ENCODE measurements at regions not wholly inside any gene's neighbourhood (a gene's known extent, or its start where the extent isn't known, plus 50 kb on each side); places are given as distances from the start of the nearest gene placed in this dataset.

DNA sequence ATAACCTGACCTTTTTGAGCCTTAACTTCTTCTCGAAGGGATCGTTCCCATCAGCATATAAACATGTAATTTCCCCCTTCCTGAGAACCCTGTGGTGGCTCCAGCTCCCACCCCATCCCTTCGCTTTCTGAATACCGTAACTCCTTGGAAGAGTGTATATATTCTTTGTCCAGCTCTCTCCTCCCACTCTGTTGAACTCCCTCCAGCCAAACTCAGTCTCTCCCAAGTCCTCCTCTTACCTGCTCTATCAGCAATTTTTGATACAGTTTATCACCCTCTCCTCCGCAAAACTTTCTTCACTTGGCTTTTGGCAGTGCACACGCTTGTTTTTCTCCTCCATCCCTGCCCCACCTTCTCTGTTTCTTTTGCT, 109.9 kb upstream of the SLC25A33 start:
- intact Hi-C loops (cut with DNase I) = no loop called here
- Histone ChIP-seq H3K9ac (ENCODE audit: low read depth in 2 of 2, low read length in 2 of 2) (peak overlapping the region; percentile 52 to 80), H3K27me3 (no peaks in the 10 kb centered on the region), H3K4me1 (peaks cover 4% of the 10 kb centered on the region), H3K36me3 (no peaks in the 10 kb centered on the region), H3K27ac (peak overlapping the region; percentile 37), H3K9me3 (no peaks in the 10 kb centered on the region), H3K4me3 (peak overlapping the region; percentile 43)
- DNase-seq = no peak
- TF ChIP-seq, protein P1, sequence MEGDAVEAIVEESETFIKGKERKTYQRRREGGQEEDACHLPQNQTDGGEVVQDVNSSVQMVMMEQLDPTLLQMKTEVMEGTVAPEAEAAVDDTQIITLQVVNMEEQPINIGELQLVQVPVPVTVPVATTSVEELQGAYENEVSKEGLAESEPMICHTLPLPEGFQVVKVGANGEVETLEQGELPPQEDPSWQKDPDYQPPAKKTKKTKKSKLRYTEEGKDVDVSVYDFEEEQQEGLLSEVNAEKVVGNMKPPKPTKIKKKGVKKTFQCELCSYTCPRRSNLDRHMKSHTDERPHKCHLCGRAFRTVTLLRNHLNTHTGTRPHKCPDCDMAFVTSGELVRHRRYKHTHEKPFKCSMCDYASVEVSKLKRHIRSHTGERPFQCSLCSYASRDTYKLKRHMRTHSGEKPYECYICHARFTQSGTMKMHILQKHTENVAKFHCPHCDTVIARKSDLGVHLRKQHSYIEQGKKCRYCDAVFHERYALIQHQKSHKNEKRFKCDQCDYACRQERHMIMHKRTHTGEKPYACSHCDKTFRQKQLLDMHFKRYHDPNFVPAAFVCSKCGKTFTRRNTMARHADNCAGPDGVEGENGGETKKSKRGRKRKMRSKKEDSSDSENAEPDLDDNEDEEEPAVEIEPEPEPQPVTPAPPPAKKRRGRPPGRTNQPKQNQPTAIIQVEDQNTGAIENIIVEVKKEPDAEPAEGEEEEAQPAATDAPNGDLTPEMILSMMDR (IDR thresholded peaks at IDR 0.05) = no peak

DNA sequence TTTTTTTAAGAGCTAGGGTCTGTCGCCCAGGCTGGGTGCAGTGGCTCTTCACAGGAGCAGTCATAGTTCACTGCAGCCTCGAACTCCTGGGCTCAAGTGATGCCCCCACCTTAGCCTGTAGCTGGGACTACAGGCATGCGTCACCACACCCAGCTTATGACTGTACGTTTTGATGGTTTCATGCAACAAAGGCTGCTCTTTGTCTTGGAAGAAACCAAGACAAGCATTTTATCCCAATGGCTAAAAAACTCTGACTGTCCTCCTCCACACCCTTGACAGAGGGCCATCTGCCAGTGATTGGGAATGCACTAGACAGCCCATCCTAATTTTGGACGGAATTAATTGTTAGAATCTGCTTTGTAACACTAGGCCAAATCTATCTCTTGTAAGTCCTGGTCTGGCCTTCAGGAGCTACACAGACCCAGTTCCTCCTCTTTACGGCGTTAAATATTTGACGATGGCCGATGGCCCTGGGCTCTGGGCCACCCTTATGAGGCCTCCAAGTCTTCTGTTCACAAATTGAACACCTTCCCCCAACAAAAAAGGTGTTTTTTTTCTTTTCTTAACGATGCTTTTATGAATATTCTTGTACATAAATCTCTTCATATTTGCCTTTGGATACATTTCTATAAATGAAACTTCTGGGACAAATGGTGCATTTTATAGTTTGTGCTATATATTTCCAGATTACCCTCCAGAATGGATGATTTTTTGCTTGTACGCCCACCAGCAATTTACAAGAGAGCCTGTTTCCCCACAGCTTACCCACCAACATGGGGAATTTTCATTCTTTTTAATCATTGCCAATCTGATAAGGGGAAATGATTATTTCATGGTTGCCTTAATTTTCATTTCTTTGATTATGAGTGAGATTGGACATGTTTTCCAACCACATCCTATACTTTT, 104.8 kb upstream of the SLC25A33 start:
- no peak for DNase-seq
- intact Hi-C loops (cut with DNase I) = no loop called here
- Histone ChIP-seq H3K27me3 (no peaks in the 10 kb centered on the region), H3K4me3 (no peak overlapping the region), H3K36me3 (no peaks in the 10 kb centered on the region), H3K9me3 (no peaks in the 10 kb centered on the region), H3K4me1 (peaks cover 10% of the 10 kb centered on the region), H3K27ac (peak overlapping the region; percentile 79), H3K9ac (ENCODE audit: low read depth in 2 of 2, low read length in 2 of 2) (no peak overlapping the region)
- TF ChIP-seq, protein P1 (IDR thresholded peaks at IDR 0.05) = no peak

DNA sequence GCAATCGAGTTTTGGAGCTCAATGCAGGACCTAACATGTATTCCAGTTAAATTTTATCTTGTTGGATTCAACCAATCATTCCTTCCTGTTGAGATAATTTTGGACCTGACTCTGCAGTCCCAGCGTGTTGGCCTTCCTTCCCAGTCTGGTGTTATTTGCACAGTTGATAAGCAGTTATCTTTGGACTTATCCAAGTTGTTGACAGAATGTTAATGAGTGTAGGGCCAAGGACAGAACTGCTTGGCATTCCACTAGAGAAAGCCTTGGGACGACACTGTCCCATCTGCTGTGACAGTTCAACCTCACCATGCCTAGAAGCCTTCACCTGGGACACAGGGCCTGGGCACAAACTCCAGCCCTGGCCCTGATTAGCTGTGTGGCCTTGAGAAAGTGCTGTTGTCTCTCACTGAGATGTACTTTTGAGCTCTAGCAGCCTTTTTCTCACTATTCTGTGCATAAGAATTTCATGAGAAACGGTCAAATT, 104.1 kb upstream of the SLC25A33 start:
- H3K9me3 ChIP-seq = no peaks in the 10 kb centered on the region
- DNase-seq = peak; percentile 58
- H3K36me3 ChIP-seq = no peaks in the 10 kb centered on the region
- peak overlapping the region in 1 of 2 donors; percentile 23 for H3K9ac ChIP-seq (ENCODE audit: low read depth in 2 of 2, low read length in 2 of 2)
- peak overlapping the region; percentile 79 for H3K27ac ChIP-seq
- TF ChIP-seq, protein P1 (IDR thresholded peaks at IDR 0.05) = no peak
- H3K4me1 ChIP-seq = peaks cover 8% of the 10 kb centered on the region
- H3K27me3 ChIP-seq = no peaks in the 10 kb centered on the region
- H3K4me3 ChIP-seq = no peak overlapping the region
- intact Hi-C loops (cut with DNase I) = no loop called here

DNA sequence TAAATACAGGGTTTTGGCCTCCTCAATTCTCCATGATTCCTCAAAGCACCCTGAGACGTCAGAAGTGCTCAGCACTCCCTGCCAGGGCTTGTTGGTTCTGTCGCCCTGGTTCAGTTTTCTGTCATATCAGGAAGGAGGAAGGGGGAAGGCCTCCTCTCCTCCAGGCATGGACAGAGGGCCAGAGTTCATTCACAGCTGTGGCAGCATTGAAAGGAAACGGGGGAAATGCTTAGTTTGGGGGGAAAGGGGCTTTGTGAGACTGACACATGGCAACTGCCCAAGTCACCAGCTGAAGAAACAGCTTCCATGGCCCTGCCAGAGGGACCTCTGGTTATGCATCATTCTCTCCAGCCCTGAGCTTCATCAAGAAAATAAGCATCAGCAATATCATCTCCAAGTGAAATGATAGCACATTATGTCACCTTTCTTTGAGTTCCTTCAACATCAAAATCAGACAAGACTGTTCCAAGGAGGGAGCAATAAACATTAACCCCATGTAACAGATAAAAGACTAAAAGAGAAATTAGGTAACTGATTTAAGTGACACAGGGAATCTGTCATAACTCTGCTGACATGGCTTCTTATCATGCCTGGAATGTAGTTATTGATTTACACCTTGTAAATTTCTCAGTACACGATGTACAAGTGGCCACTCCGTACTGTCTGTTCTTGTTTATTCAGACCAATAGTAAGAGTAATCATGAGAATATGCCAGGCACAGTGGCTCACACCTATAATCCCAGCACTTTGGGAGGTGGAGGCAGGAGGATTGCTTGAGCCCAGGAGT, 103.2 kb upstream of the SLC25A33 start:
- Histone ChIP-seq H3K4me1 (peaks cover 8% of the 10 kb centered on the region), H3K9me3 (no peaks in the 10 kb centered on the region), H3K27me3 (no peaks in the 10 kb centered on the region), H3K4me3 (no peak overlapping the region), H3K9ac (ENCODE audit: low read depth in 2 of 2, low read length in 2 of 2) (no peak overlapping the region), H3K27ac (peak overlapping the region; percentile 79), H3K36me3 (no peaks in the 10 kb centered on the region)
- intact Hi-C loops (cut with DNase I) = no loop called here
- TF ChIP-seq, protein P1 (IDR thresholded peaks at IDR 0.05) = no peak
- peak; percentile 31 for DNase-seq

DNA sequence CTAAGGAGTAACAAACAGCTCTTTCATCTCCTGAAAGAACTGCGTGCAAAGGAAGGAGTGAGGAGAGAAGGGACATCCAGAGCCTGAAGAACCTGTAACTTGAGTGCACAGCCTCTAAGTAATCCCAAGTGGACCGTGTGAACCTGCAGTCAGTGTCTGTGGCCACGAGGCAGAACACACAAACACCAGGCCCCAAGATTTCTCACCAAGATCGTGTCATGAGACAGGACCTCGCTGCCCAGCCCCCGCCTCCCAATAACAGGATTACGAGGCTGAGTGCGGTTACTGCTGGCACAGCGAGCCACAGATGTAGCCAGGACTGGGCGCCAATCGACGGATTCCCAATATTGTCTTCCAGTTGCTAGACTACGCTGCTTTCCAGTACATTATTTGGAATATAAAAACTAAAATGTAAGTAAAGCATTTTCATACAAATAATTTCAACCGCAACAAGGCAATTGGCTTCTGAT, 101.3 kb upstream of the SLC25A33 start:
- DNase-seq = peak; percentile 38
- intact Hi-C loops (cut with DNase I) = no loop called here
- Histone ChIP-seq H3K27me3 (no peaks in the 10 kb centered on the region), H3K27ac (peak overlapping the region; percentile 79), H3K9me3 (no peaks in the 10 kb centered on the region), H3K36me3 (no peaks in the 10 kb centered on the region), H3K4me3 (no peak overlapping the region), H3K4me1 (peaks cover 8% of the 10 kb centered on the region), H3K9ac (ENCODE audit: low read depth in 2 of 2, low read length in 2 of 2) (no peak overlapping the region)
- TF ChIP-seq, protein P1 (IDR thresholded peaks at IDR 0.05) = no peak

Measured in colonic mucosa (tissue), 4 donors.